ENCODE measurements at regions not wholly inside any gene's neighbourhood (a gene's known extent, or its start where the extent isn't known, plus 50 kb on each side); places are given as distances from the start of the nearest gene placed in this dataset.
"Not testable (repeated sequence)": the region's sequence is repeated elsewhere in the genome, so short reads cannot be mapped to it uniquely, and the experiment has no call there.

GRCh38 chr16:9670033-9670432 is 512.2 kb downstream of the GRIN2A start:
- no peaks in the 10 kb centered on the region for H3K27me3 ChIP-seq (ENCODE audit: insufficient read depth, low read length, poor library complexity, severe bottlenecking)
- H3K36me3 ChIP-seq (ENCODE audit: insufficient read depth, low read length): no peaks in the 10 kb centered on the region
- H3K4me1 ChIP-seq (ENCODE audit: insufficient read depth, low read length, poor library complexity, severe bottlenecking): no peaks in the 10 kb centered on the region
- no peak overlapping the region for H3K4me2 ChIP-seq (ENCODE audit: low read depth, low read length, poor library complexity, severe bottlenecking)
- H3F3A ChIP-seq (ENCODE audit: low read depth): no peaks in the 10 kb centered on the region
- no peaks in the 10 kb centered on the region for H4K20me1 ChIP-seq (ENCODE audit: insufficient read depth, low read length, poor library complexity, severe bottlenecking)
- H3K9me2 ChIP-seq (replicated peaks; ENCODE audit: low read depth, low read length): no peaks in the 10 kb centered on the region
- TF ChIP-seq EZH2phosphoT487 (IDR thresholded peaks at IDR 0.05; ENCODE audit: borderline replicate concordance) (no peak), CTCF (conservative IDR thresholded peaks at IDR 0.05; ENCODE audit: low read length) (no peak)
- H3K4me3 ChIP-seq (ENCODE audit: low read length, poor library complexity, severe bottlenecking): no peak overlapping the region
- no peak overlapping the region for H2AFZ ChIP-seq (ENCODE audit: low read length)
- H3K9me3 ChIP-seq (ENCODE audit: insufficient read depth, low read depth, low read length): no peaks in the 10 kb centered on the region
- no peaks in the 10 kb centered on the region for H3K79me2 ChIP-seq (ENCODE audit: insufficient read depth, low read length)
- no peak overlapping the region for H3K9ac ChIP-seq (ENCODE audit: low read depth, low read length, poor library complexity, severe bottlenecking)

GRCh38 chr16:9670616-9671015 is 511.6 kb downstream of the GRIN2A start:
- not testable (repeated sequence) for H3K9me2 ChIP-seq (replicated peaks; ENCODE audit: low read depth, low read length); H3K4me1 ChIP-seq (ENCODE audit: insufficient read depth, low read length, poor library complexity, severe bottlenecking); H3K36me3 ChIP-seq (ENCODE audit: insufficient read depth, low read length); H3K9ac ChIP-seq (ENCODE audit: low read depth, low read length, poor library complexity, severe bottlenecking); H3K27me3 ChIP-seq (ENCODE audit: insufficient read depth, low read length, poor library complexity, severe bottlenecking); H3K79me2 ChIP-seq (ENCODE audit: insufficient read depth, low read length); H3F3A ChIP-seq (ENCODE audit: low read depth); H4K20me1 ChIP-seq (ENCODE audit: insufficient read depth, low read length, poor library complexity, severe bottlenecking); H3K4me3 ChIP-seq (ENCODE audit: low read length, poor library complexity, severe bottlenecking); H3K4me2 ChIP-seq (ENCODE audit: low read depth, low read length, poor library complexity, severe bottlenecking); H2AFZ ChIP-seq (ENCODE audit: low read length); H3K9me3 ChIP-seq (ENCODE audit: insufficient read depth, low read depth, low read length)

GRCh38 chr16:9676560-9677300 is 505.5 kb downstream of the GRIN2A start:
- not testable (repeated sequence) for H3K9me3 ChIP-seq (ENCODE audit: insufficient read depth, low read depth, low read length); H2AFZ ChIP-seq (ENCODE audit: low read length); H3K4me2 ChIP-seq (ENCODE audit: low read depth, low read length, poor library complexity, severe bottlenecking); H3F3A ChIP-seq (ENCODE audit: low read depth); H3K4me3 ChIP-seq (ENCODE audit: low read length, poor library complexity, severe bottlenecking); H3K27me3 ChIP-seq (ENCODE audit: insufficient read depth, low read length, poor library complexity, severe bottlenecking); H3K79me2 ChIP-seq (ENCODE audit: insufficient read depth, low read length); H3K4me1 ChIP-seq (ENCODE audit: insufficient read depth, low read length, poor library complexity, severe bottlenecking); H3K36me3 ChIP-seq (ENCODE audit: insufficient read depth, low read length); H3K9ac ChIP-seq (ENCODE audit: low read depth, low read length, poor library complexity, severe bottlenecking); H4K20me1 ChIP-seq (ENCODE audit: insufficient read depth, low read length, poor library complexity, severe bottlenecking); H3K9me2 ChIP-seq (replicated peaks; ENCODE audit: low read depth, low read length)

GRCh38 chr16:9677301-9677653 is 505.0 kb downstream of the GRIN2A start:
- no peaks in the 10 kb centered on the region for H3K9me2 ChIP-seq (replicated peaks; ENCODE audit: low read depth, low read length)
- no peaks in the 10 kb centered on the region for H3K27me3 ChIP-seq (ENCODE audit: insufficient read depth, low read length, poor library complexity, severe bottlenecking)
- H3K79me2 ChIP-seq (ENCODE audit: insufficient read depth, low read length): no peaks in the 10 kb centered on the region
- H3K9me3 ChIP-seq (ENCODE audit: insufficient read depth, low read depth, low read length): no peaks in the 10 kb centered on the region
- H3K36me3 ChIP-seq (ENCODE audit: insufficient read depth, low read length): no peaks in the 10 kb centered on the region
- no peak overlapping the region for H3K4me2 ChIP-seq (ENCODE audit: low read depth, low read length, poor library complexity, severe bottlenecking)
- no peak overlapping the region for H2AFZ ChIP-seq (ENCODE audit: low read length)
- no peaks in the 10 kb centered on the region for H3K4me1 ChIP-seq (ENCODE audit: insufficient read depth, low read length, poor library complexity, severe bottlenecking)
- TF ChIP-seq CTCF (conservative IDR thresholded peaks at IDR 0.05; ENCODE audit: low read length) (no peak), EZH2phosphoT487 (IDR thresholded peaks at IDR 0.05; ENCODE audit: borderline replicate concordance) (no peak)
- no peak overlapping the region for H3K4me3 ChIP-seq (ENCODE audit: low read length, poor library complexity, severe bottlenecking)
- H3K9ac ChIP-seq (ENCODE audit: low read depth, low read length, poor library complexity, severe bottlenecking): no peak overlapping the region
- no peaks in the 10 kb centered on the region for H4K20me1 ChIP-seq (ENCODE audit: insufficient read depth, low read length, poor library complexity, severe bottlenecking)
- H3F3A ChIP-seq (ENCODE audit: low read depth): no peaks in the 10 kb centered on the region
